Endothelial cell of umbilical vein (primary cell): ENCODE measurements at regions not wholly inside any gene's neighbourhood (a gene's known extent, or its start where the extent isn't known, plus 50 kb on each side); places are given as distances from the start of the nearest gene placed in this dataset.

Experiments used
- GATA2 ChIP-seq: IDR thresholded peaks from 2 replicates; pipeline ENCODE4 v1.7.0; 2011; ENCODE audit warnings: low read depth, mild to moderate bottlenecking, moderate library complexity, mixed read lengths, low read length; ENCODE audit not compliant: insufficient read length, insufficient read depth
- MYC ChIP-seq: IDR thresholded peaks from one replicate; pipeline ENCODE4 v1.6.1; 2011; ENCODE audit warnings: mild to moderate bottlenecking, low read depth, low read length
- TF ChIP-seq, protein P1 (sequence below), 2 donors: IDR thresholded peaks; 1 replicate in 1 of 2; 2 replicates in 1 of 2; pipeline ENCODE4 v1.5.1; 2011; ENCODE audit warnings: low read length in 2 of 2, mild to moderate bottlenecking in 2 of 2, moderate library complexity in 2 of 2, control low read depth in 1 of 2, inconsistent platforms in 1 of 2, low read depth in 1 of 2; ENCODE audit not compliant: insufficient read depth in 1 of 2; ENCODE audit errors: extremely low read depth in 1 of 2

DNA sequence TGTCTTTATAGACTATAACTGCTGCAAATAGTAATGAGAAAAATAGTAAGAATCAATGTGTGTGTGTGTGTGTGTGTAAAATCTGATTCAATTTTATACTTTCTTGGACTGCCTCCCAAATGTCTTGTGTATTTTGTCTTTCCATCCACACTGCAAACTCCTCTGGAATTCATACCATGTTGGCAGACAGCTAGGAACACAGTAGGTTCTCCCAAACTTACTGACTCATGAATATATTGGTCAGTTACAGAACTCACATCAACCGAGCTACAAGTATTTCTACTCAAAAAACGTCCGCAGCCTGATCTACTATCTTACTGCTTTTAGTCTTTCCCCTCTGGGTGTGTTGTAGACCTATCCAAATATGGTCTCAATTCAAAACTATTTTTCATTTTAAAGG is 542.7 kb upstream of the PSMD7 start:
- TF ChIP-seq GATA2, result no peak
- TF ChIP-seq, protein P1, sequence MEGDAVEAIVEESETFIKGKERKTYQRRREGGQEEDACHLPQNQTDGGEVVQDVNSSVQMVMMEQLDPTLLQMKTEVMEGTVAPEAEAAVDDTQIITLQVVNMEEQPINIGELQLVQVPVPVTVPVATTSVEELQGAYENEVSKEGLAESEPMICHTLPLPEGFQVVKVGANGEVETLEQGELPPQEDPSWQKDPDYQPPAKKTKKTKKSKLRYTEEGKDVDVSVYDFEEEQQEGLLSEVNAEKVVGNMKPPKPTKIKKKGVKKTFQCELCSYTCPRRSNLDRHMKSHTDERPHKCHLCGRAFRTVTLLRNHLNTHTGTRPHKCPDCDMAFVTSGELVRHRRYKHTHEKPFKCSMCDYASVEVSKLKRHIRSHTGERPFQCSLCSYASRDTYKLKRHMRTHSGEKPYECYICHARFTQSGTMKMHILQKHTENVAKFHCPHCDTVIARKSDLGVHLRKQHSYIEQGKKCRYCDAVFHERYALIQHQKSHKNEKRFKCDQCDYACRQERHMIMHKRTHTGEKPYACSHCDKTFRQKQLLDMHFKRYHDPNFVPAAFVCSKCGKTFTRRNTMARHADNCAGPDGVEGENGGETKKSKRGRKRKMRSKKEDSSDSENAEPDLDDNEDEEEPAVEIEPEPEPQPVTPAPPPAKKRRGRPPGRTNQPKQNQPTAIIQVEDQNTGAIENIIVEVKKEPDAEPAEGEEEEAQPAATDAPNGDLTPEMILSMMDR (IDR thresholded peaks at IDR 0.05; ENCODE audit: extremely low read depth in 1 of 2, insufficient read depth in 1 of 2, low read depth in 1 of 2, low read length in 2 of 2), result no peak
- TF ChIP-seq MYC, result no peak
